NOMO-1 (cell line): ENCODE measurements at regions not wholly inside any gene's neighbourhood (a gene's known extent, or its start where the extent isn't known, plus 50 kb on each side); places are given as distances from the start of the nearest gene placed in this dataset.
A peak's percentile ranks its signal among the peaks of the same experiment; 100 is the strongest.
"Not testable (repeated sequence)": the region's sequence is repeated elsewhere in the genome, so short reads cannot be mapped to it uniquely, and the experiment has no call there.

Source experiments
- DNase-seq, 2 experiments: peaks; one replicate each; lab custom pipeline; 2025; ENCODE audit not compliant: unreplicated experiment in 2 of 2; lab: John Stamatoyannopoulos, UW

- peak; percentile 22 to 51 for DNase-seq
Observed at GRCh38 chr4:32697281-32697814, 1977.2 kb downstream of the PCDH7 start.

DNA sequence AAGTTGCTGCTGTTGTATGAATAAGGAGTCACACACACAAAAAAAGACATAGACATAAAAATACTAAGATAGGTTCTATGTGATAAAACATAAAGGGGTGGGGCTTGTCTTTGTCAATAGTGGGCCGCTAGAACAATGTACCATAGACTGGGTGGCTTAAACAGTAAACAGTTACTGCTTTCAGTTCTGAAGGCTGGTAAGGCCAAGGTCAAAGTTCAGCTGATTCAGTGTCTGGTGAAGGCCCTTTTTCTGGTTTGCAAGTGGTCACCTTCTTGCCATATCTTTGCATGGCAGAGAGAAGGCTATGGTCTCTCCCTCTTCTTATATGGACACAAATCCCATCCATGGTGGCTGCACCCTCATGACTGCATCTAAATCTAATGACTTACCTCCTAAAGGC lies 1980.7 kb downstream of the PCDH7 start:
- no peak for DNase-seq

DNA sequence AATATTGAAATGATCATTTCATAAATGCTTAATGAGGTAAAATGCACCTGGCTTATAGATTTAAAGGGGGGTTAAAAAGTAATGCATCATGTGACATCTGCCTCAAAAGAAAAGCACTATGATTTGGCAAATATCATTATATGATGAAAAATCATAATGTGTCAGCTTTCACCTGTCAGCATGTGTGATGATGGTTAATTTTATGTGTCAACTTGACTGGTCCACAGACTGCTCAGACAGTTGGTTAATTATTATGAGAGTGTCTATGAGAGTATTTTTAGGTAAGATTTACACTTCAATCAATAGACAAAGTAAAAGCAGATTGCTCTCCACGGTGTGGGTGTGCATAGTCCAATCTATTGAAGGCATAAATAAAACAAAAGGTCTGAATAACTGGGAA lies 1986.7 kb downstream of the PCDH7 start:
- no peak for DNase-seq

DNA sequence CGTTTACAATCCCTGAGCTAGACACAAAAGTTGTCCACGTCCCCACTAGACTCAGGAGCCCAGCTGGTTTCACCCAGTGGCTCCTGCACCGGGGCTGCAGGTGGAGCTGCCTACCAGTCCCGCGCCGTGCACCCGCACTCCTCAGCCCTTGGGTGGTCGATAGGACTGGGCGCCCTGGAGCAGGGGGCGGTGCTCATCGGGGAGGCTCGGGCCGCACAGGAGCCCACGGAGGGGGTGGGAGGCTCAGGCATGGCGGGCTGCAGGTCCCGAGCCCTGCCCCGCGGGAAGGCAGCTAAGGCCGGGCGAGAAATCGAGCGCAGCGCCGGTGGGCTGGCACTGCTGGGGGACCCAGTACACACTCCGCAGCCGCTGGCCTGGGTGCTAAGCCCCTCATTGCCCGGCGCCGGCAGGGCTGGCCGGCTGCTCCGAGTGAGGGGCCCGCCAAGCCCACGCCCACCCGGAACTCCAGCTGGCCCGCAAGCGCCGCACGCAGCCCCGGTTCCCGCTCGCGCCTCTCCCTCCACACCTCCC lies 1996.0 kb downstream of the PCDH7 start:
- DNase-seq = not testable (repeated sequence)

DNA sequence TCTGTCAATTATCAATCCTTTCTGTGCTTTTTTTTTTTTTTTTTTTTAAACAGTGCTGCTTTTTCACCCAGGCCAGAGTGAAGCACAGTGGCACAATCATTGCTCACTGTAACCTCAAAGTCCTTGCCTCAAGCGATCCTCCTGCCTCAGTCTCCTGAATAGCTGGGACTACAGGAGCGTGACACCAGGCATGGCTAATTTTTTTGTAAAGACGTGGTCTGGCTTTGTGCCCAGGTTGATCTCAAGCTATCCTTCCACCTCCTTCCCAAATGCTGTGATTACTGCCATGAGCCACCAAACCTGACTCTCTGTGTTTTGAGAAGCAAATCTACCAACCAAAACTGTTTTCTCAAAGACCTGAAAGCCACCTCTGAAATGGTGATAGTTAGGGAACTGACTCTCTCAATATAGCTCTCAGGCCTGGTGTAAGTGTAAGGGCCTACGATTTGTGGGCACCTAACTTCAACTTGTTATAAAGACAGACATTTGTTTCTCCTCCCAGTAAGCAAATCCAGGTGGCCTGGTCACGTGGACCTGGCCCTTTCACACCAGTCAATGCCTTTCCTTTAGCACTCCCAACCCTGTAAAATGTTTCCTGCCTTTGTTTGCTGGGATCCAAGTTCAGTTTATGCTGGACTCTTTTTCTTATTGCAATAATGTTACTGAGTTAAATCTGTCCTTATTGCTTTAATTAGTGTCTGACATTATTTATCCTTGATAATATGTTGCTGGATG lies 2015.9 kb downstream of the PCDH7 start:
- DNase-seq = no peak

DNA sequence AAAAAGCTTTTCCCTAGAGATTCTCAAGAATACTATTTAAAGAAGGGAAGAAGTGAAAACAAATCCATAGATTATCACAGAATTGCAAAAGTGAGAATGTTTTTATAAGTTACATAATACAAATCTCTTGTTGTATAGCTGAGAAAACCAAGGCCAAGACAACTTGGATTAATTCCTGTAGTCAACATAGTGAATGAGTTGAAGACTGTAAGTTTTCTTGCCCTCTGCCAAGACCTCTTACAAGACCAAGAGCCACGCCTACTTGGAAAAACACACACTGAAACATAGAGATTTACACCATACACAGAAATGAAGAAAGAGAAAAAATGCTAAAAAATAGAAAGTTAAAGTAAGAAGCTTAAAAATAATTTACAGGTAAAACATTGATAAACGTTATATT lies 2024.0 kb downstream of the PCDH7 start:
- no peak for DNase-seq

DNA sequence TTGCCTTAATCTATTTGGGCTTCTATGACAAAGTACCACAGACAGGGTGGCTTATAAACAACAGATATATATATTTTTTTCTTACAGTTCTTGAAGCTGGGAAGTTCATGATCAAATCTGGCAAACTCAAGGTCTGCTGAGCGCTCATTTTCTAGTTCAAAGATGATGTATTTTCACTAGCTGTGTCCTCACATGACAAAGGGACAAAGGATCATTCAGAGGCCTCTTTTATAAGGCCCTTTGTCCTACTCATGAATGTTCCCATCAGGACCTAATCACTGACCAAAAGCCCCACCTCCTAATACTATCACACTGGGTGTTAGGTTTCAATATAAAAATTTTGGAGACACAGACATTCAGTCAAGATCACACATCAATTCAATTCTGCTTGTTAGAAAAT lies 2025.2 kb downstream of the PCDH7 start:
- no peak for DNase-seq

DNA sequence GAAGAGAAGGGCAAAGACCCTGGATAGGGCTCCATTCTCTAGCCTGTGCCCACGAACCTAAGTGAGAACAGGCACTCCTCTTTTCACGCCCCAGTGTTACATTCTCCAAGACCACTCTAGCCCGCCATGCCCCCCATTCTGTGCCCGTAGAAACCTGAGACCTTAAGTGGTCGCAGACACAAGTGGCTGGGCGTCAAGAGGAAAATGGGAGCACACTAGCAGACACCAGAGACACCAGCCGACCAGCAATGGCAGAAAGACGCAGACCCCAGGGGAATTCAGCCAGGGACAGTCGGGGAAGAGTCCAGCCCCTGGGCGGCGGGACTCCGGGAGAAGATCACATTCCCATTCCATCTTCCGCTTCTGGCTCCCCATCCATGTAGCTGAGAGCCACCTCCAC lies 2027.9 kb downstream of the PCDH7 start:
- no peak for DNase-seq

- DNase-seq = no peak
Observed at GRCh38 chr4:32748498-32748897, 2028.3 kb downstream of the PCDH7 start.

DNA sequence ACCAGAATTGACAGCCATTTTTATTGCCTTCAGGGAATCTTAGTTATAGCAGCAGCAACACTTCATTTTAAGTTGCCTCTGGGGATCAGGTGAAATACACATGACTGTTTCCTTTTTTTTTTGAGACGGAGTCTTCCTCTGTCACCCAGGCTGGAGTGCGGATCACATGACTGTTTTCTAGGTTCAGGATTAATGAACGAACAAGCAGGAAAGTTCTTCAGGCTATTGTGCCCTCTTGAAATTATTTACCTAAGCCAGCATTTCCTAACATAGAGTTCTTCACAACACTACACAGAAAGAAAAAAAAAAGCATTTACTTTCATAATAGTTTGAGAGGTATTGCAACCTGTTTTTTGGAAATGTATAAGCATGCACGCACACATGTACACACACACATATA lies 2032.8 kb downstream of the PCDH7 start:
- DNase-seq = no peak

- DNase-seq = no peak
Observed at GRCh38 chr4:32768664-32769389, 2048.7 kb downstream of the PCDH7 start.

GRCh38 chr4:32771491-32771890 lies 2051.3 kb downstream of the PCDH7 start:
- no peak for DNase-seq

DNA sequence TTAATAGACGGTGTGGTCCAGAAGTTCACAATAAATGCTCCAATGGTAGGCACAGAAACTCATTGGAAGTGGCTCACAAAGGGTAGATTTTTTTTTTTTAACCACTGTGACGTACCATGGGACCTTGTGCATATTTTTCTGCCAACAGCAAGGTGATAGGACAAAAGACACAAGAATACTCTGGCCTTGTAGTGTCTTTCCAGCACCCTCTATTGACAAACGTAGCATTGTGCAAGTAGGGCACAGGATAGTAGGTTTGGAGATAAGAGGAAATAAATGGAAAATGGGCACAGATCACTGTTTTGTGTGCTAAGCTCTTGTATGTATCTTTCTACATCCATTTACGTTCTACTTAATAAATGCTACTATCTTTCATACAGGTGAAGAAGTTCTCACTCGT lies 2054.9 kb downstream of the PCDH7 start:
- peak; percentile 30 to 68 for DNase-seq

DNA sequence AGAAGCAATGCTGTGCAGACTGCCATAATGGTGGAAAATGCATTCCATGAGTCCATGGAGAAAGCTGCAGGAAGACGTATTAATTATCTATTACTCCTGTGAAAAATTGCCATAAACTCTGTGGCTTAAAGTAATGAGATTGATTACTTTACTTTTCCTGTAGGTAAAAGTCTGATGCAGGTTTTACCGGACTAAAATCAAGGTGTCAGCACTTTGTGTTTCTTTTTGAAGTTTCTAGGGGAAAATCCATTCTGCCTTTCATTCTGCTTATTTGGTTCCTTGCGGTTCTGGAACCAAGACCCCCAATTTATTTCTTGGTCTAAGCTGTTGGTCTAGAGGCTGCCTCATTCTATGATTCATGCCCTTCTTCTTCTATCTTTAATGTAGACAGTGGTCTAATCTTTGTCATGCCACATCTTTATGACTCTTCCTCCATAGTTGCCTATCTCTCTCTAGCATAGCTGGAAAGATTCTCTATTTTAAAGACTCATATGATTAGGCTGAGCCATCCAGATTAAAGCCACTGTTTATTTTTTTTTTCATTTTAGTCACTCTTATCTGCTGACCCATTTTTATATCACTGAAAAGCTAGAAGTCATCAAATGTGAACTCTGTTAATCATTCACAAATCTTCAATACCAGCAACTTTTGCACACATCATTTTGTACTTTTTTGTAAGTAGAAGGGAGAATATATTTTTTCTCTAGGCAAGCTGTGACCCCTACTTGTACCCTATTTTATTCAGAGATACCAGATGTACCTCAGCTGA lies 2056.4 kb downstream of the PCDH7 start:
- no peak for DNase-seq

DNA sequence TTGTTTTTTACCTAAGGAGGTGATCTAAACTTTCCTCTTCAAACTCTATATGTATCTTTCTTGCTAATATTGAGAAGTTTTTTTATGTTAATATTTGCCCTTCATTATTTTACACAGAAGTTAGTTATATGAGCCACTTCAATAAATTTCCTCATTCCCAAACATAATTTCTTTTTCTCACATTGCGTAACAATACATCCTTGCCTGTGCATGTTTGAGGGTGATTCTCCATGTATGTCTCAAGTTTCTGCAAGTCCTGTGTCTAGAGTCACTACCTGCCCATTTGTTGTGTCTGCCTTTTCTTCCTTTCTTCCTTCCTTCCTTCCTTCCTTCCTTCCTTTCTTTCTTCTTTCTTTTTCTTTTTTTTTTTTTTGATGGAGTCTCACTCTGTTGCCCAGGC lies 2057.9 kb downstream of the PCDH7 start:
- no peak for DNase-seq

DNA sequence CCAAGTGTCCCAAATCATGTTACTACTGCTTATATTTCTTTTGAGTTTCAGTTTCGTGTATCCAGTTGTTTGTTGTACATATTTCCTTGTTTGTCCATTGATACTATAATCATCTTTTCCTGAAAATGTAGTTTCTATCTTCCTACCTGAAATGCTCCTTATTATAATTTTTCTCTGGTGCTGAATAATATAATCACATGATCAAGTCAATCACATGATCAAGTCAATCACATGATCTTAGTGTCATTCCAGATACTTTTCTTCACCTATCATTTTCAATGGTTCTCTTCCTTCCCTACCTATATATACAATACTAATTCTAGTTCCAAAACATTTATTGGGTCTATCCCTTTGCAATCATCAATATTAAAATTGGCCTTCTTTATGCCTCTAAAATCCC lies 2058.8 kb downstream of the PCDH7 start:
- no peak for DNase-seq

DNA sequence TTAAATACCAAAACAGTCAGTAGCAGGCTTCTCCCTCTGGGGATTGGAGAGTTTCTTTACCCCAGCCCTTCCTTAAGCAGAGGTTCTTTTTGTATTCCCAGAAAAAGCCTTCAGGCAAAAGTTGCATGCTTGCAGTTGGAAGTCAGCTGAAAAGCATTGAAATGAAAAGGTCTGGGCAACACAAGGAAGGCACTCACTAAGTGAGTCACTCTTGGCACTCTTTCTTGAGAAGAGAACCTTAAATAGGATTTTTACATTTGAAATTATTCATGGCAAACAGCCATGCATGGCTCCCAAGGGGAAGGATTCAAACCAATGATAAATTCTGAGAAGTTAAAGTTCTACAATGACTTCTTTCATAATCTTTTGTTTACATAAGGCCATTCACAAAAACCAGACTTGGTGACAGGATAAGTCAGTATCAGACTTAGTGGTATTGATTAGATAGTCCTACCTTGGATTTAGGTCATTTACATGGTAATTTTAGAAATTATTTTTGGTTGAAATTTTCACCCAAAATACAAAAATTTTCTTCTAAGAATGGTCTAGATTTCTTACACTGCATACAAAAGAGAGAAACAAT lies 2068.9 kb downstream of the PCDH7 start:
- DNase-seq = no peak

DNA sequence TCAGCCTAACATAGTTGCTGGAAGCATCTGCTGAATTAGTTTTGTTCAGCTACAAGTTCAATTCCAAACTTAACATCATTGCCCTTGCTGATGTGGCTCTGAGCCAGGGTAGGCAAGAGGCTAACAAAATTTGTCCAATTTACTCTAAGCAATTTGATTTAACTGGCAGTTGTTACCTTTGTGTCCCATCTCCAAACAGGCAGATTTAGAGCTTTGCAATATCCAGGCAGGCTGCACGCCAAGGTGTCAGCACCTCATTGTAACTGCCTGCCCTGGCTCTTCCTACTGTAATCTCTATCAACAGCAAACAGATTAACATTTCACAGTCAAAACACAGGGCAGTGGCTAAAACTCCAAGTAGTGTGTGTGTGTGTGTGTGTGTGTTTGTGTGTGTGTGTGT lies 2070.6 kb downstream of the PCDH7 start:
- DNase-seq = no peak

GRCh38 chr4:32798471-32799159 lies 2078.4 kb downstream of the PCDH7 start:
- DNase-seq = no peak

DNA sequence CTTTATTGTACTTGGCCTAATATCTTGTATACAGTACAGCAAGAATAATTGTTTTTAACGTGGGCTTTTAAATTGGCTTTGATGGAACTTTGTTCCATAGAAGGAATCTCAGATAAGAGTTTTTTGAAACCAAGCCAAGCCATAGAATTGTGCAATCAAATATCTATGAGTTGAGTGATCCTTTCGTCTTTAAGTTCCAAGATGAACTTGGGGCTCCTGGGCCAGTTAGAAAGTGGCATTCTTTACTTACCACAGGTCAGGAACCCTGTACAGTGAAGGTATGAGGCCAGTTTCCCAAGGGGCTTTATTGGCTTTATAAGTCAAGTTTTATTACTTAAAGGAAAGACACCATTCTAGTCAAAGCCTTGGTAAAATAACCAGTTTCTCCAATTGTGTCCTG lies 2104.2 kb downstream of the PCDH7 start:
- no peak for DNase-seq
